ENCODE measurements at regions not wholly inside any gene's neighbourhood (a gene's known extent, or its start where the extent isn't known, plus 50 kb on each side); places are given as distances from the start of the nearest gene placed in this dataset.

GRCh38 chr2:15714002-15714401 lies 122.3 kb downstream of the DDX1 start:
- no peaks in the 10 kb centered on the region for H3K23me2 ChIP-seq (ENCODE audit: low read depth, low read length)
- no peaks in the 10 kb centered on the region for H3K79me1 ChIP-seq (ENCODE audit: low read depth, low read length)
- H3K27ac ChIP-seq (ENCODE audit: low read depth, low read length), result no peak overlapping the region
- no peak overlapping the region for H2BK15ac ChIP-seq (ENCODE audit: low read length)
- TF ChIP-seq SIRT6 (IDR thresholded peaks at IDR 0.05; ENCODE audit: low read length) (no peak), SRF (IDR thresholded peaks at IDR 0.05; ENCODE audit: low read depth, low read length) (no peak), ATF2 (IDR thresholded peaks at IDR 0.05; ENCODE audit: low read length) (no peak), E2F6 (IDR thresholded peaks at IDR 0.05) (no peak)
- H3K79me2 ChIP-seq (ENCODE audit: control insufficient read depth in 1 of 2, insufficient read depth in 2 of 2, low read length in 2 of 2), result no peaks in the 10 kb centered on the region
- H3K4me2 ChIP-seq (ENCODE audit: insufficient read depth in 1 of 2, low read depth in 2 of 2, low read length in 2 of 2), result no peak overlapping the region
- no peaks in the 10 kb centered on the region for H3K36me3 ChIP-seq (ENCODE audit: control insufficient read depth in 2 of 4, insufficient read depth in 4 of 4, low read length in 3 of 4)
- ChIA-PET POLR2A (ENCODE audit: partially characterized antibody) (no interaction called here), CTCF (ENCODE audit: partially characterized antibody) (interaction anchor here (0.7 to 2.5 kb wide), 7 partner anchors 16 to 112 kb away, joined by 3 to 12 read pairs (median 4); no protein-coding TSS in a partner anchor)
- no peaks in the 10 kb centered on the region for H3K9me3 ChIP-seq (ENCODE audit: insufficient read depth in 2 of 2, low read depth in 1 of 2, low read length in 1 of 2)
- H3K4me1 ChIP-seq (replicated peaks in 1 of 4; ENCODE audit: control insufficient read depth in 3 of 4, insufficient read depth in 4 of 4, low read length in 3 of 4), result no peaks in the 10 kb centered on the region
- H3K27me3 ChIP-seq (replicated peaks in 1 of 4; ENCODE audit: control insufficient read depth in 3 of 4, extremely low read depth in 1 of 4, insufficient read depth in 3 of 4, low read length in 3 of 4), result no peaks in the 10 kb centered on the region
- H3K56ac ChIP-seq (replicated peaks; ENCODE audit: insufficient read length, low read depth, low read length), result no peak overlapping the region
- no peak overlapping the region for H3K4me3 ChIP-seq (ENCODE audit: extremely low read depth in 1 of 4, insufficient read depth in 2 of 4, low read depth in 3 of 4, low read length in 4 of 4)
- H3K18ac ChIP-seq (ENCODE audit: extremely low read depth, low read length), result no peak overlapping the region
- H3K9ac ChIP-seq (replicated peaks in 1 of 4; ENCODE audit: extremely low read depth in 1 of 4, low read depth in 3 of 4, low read length in 3 of 4), result no peak overlapping the region
- DNase-seq (ENCODE audit: low read depth in 1 of 2, low spot score in 2 of 2), result no peak
- H4K5ac ChIP-seq (ENCODE audit: insufficient read length, low read depth, low read length), result no peak overlapping the region
- no peak overlapping the region for H2BK12ac ChIP-seq (ENCODE audit: low read depth, low read length)
- no peak overlapping the region for H3K14ac ChIP-seq (ENCODE audit: insufficient read length)
- FAIRE-seq, result no peak
- no peak overlapping the region for H4K91ac ChIP-seq (replicated peaks; ENCODE audit: insufficient read length, low read length)
- no peak overlapping the region for H3K4ac ChIP-seq (replicated peaks; ENCODE audit: insufficient read length, low read depth, low read length)
- no peak overlapping the region for H2AK5ac ChIP-seq (ENCODE audit: low read depth, low read length)
- H4K20me1 ChIP-seq (replicated peaks in 1 of 2; ENCODE audit: control insufficient read depth in 1 of 2, insufficient read depth in 2 of 2, low read length in 2 of 2), result no peaks in the 10 kb centered on the region
- no peak overlapping the region for H4K8ac ChIP-seq (ENCODE audit: extremely low read depth, insufficient read depth, low read length)
- WGBS, 2 experiments (ENCODE audit: extremely low coverage in 1 of 2, insufficient coverage in 1 of 2, insufficient read length in 1 of 2, insufficient replicate concordance in 2 of 2, low coverage in 1 of 2, low lambda C conversion rate in 2 of 2, missing lambda C conversion rate in 1 of 2), result 95% methylated on average over 5 of the region's 5 CpGs; no CpG with 5 or more reads in 1 of the 2 experiments
- no peak overlapping the region for H2BK5ac ChIP-seq (ENCODE audit: low read depth, low read length)
- H3K23ac ChIP-seq (ENCODE audit: insufficient read length), result no peak overlapping the region
- H2BK120ac ChIP-seq (replicated peaks; ENCODE audit: low read depth, low read length), result no peak overlapping the region
- H2AFZ ChIP-seq (ENCODE audit: low read length), result no peak overlapping the region
- no peak overlapping the region for H2BK20ac ChIP-seq (ENCODE audit: low read length)
